Right lobe of liver (tissue), 6 donors: ENCODE measurements at regions not wholly inside any gene's neighbourhood (a gene's known extent, or its start where the extent isn't known, plus 50 kb on each side); places are given as distances from the start of the nearest gene placed in this dataset.

ENCODE experiments used
- ATAC-seq, 4 donors: fragments of 200-7000 bp; cut with Tn5 transposase; one replicate each; pipeline ENCODE4 v1.9.1; 2020; ENCODE audit warnings: mild to moderate bottlenecking in 4 of 4, moderate library complexity in 4 of 4
- DNase-seq, 3 donors: peaks; one replicate each; pipeline ENCODE4 v3.0.0-alpha.2; 2020
- H3K27ac ChIP-seq, 3 donors: fragments of 200-600 bp; one replicate each; pipeline ENCODE4 v1.8.0; 2022
- H3K27me3 ChIP-seq, 2 donors: fragments of 200-600 bp; one replicate each; pipeline ENCODE4 v1.8.0; 2022
- H3K36me3 ChIP-seq, 4 donors: fragments of 200-600 bp; sonication (generic) in 1 of 4; one replicate each; pipeline versions ENCODE4 v1.5.1 to v1.8.0; 2017 to 2022; ENCODE audit warnings: control low read depth in 1 of 4
- H3K4me1 ChIP-seq, 4 donors: fragments of 200-600 bp; sonication (generic) in 1 of 4; one replicate each; pipeline versions ENCODE4 v1.5.1 to v1.8.0; 2017 to 2022; ENCODE audit warnings: control low read depth in 1 of 4
- H3K4me3 ChIP-seq, 3 donors: fragments of 200-600 bp; one replicate each; pipeline ENCODE4 v1.8.0; 2022
- H3K9me3 ChIP-seq, 4 donors: fragments of 200-600 bp; sonication (generic) in 1 of 4; one replicate each; pipeline versions ENCODE4 v1.5.1 to v1.8.0; 2017 to 2022; ENCODE audit warnings: control low read depth in 1 of 4
- POLR2A ChIP-seq: fragments of 450-650 bp; IDR thresholded peaks from one replicate; pipeline ENCODE4 v1.6.1; 2017; ENCODE audit warnings: antibody characterized with exemption, mild to moderate bottlenecking
- WGBS: methylation state at CpG from one replicate; pipeline ENCODE4 v1.1.6; 2018; ENCODE audit warnings: low coverage, low lambda C conversion rate; ENCODE audit not compliant: insufficient coverage; ENCODE audit errors: missing lambda C conversion rate; 5-methylcytosine and 5-hydroxymethylcytosine counted together
- intact Hi-C, 2 donors: fragments of 100-400 bp; cut with DNase I; formaldehyde crosslinking; loops; one replicate each; pipeline versions ENCODE4 v1.11.2 to v1.14.1; 2022
- TF ChIP-seq, protein P1 (sequence below), 4 donors: fragments of 200-600 bp in 3 of 4; fragments of 450-650 bp in 1 of 4; IDR thresholded peaks; one replicate each; pipeline versions ENCODE4 v1.5.1 to v1.8.0; 2016 to 2022; ENCODE audit warnings: antibody characterized with exemption in 4 of 4, mild to moderate bottlenecking in 2 of 4
- donor health status: DM: no; HTN: yes; CAD: no.
- donor health status: DM: no; HTN: no; CAD: no.
- donor health status: DM: no; HTN: no; CAD: no.
- donor health status: DM: no; HTN: yes; CAD: no.
- donor health status: DM: no; HTN: yes; CAD: no.

DNA sequence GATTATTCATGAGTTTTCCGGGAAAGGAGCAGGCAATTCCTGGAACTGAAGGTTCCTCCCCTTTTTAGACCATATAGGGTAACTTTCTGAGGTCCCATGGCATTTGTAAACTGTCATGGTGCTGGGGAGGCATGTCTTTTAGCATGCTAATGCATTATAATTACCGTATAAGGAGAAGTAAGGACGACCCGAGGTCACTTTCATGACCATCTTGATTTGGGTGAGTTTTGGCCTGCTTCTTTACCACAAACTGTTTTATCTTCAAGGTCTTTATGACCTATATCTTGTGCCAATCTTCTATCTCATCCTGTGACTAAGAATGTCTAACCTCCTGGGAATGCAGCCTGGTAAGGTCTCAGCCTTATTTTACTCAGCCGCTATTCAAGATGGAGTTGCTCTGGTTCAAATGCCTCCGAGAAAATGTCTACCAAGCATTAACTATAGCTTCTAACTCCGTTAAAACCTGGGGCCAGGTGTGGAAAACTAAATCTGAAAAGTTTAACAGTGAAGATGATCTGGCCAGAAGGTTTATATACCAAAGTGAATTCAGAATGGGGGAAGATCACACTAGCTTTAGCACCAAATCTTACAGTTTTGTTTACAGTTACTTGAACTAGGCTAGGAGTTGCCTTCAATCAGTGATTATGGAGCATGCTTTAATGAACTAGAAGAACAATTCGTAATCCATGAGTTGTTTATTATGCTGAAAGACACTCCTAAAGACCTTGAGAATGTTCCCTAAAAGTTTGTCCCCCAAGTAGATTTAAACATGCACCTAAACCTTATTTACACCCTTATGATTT lies 80.0 kb upstream of the TOP1 start:
- TF ChIP-seq, protein P1, sequence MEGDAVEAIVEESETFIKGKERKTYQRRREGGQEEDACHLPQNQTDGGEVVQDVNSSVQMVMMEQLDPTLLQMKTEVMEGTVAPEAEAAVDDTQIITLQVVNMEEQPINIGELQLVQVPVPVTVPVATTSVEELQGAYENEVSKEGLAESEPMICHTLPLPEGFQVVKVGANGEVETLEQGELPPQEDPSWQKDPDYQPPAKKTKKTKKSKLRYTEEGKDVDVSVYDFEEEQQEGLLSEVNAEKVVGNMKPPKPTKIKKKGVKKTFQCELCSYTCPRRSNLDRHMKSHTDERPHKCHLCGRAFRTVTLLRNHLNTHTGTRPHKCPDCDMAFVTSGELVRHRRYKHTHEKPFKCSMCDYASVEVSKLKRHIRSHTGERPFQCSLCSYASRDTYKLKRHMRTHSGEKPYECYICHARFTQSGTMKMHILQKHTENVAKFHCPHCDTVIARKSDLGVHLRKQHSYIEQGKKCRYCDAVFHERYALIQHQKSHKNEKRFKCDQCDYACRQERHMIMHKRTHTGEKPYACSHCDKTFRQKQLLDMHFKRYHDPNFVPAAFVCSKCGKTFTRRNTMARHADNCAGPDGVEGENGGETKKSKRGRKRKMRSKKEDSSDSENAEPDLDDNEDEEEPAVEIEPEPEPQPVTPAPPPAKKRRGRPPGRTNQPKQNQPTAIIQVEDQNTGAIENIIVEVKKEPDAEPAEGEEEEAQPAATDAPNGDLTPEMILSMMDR (IDR thresholded peaks at IDR 0.05), result no peak
- no peak for TF ChIP-seq POLR2A
- H3K9me3 ChIP-seq, result no peaks in the 10 kb centered on the region
- H3K27ac ChIP-seq, result no peak overlapping the region
- ATAC-seq (no peak), DNase-seq (no peak)
- no peaks in the 10 kb centered on the region for H3K27me3 ChIP-seq
- H3K4me3 ChIP-seq, result no peak overlapping the region
- no peaks in the 10 kb centered on the region for H3K4me1 ChIP-seq
- 62% methylated on average over 5 of the region's 8 CpGs for WGBS
- no peaks in the 10 kb centered on the region for H3K36me3 ChIP-seq
- intact Hi-C loops, result no loop called here

- DNase-seq, result no peak
- no peaks in the 10 kb centered on the region for H3K9me3 ChIP-seq
- H3K4me3 ChIP-seq, result no peak overlapping the region
- H3K27ac ChIP-seq, result no peak overlapping the region
- H3K36me3 ChIP-seq, result no peaks in the 10 kb centered on the region
- ATAC-seq, result no peak
- no peak for TF ChIP-seq POLR2A
- TF ChIP-seq, protein P1 (IDR thresholded peaks at IDR 0.05), result no peak
- no peaks in the 10 kb centered on the region for H3K4me1 ChIP-seq
- WGBS, result 53% methylated on average over 2 of the region's 2 CpGs
- H3K27me3 ChIP-seq, result no peaks in the 10 kb centered on the region
- intact Hi-C loops, result no loop called here
Observed at GRCh38 chr20:40949346-40949745, 79.3 kb upstream of the TOP1 start.

GRCh38 chr20:40952136-40952535 lies 76.5 kb upstream of the TOP1 start:
- intact Hi-C loops, result loop anchor here in 1 of 2 donors (10.0 kb wide), 1 partner anchor 207 kb away; no protein-coding TSS in a partner anchor
- no peaks in the 10 kb centered on the region for H3K27me3 ChIP-seq
- DNase-seq, result no peak
- no peak overlapping the region for H3K27ac ChIP-seq
- H3K4me3 ChIP-seq, result no peak overlapping the region
- no peak for ATAC-seq
- WGBS, result 56% methylated on average over 9 of the region's 9 CpGs
- TF ChIP-seq, protein P1 (IDR thresholded peaks at IDR 0.05), result no peak
- TF ChIP-seq POLR2A, result no peak
- H3K4me1 ChIP-seq, result no peaks in the 10 kb centered on the region
- H3K9me3 ChIP-seq, result no peaks in the 10 kb centered on the region
- no peaks in the 10 kb centered on the region for H3K36me3 ChIP-seq

GRCh38 chr20:40953416-40953815 lies 75.2 kb upstream of the TOP1 start:
- H3K4me3 ChIP-seq, result no peak overlapping the region
- no peak for DNase-seq
- no peaks in the 10 kb centered on the region for H3K4me1 ChIP-seq
- WGBS, result 75% methylated on average over 2 of the region's 2 CpGs
- no peak overlapping the region for H3K27ac ChIP-seq
- H3K36me3 ChIP-seq, result no peaks in the 10 kb centered on the region
- H3K27me3 ChIP-seq, result no peaks in the 10 kb centered on the region
- ATAC-seq, result no peak
- no peaks in the 10 kb centered on the region for H3K9me3 ChIP-seq
- intact Hi-C loops, result loop anchor here in 1 of 2 donors (10.0 kb wide), 1 partner anchor 209 kb away; no protein-coding TSS in a partner anchor
- TF ChIP-seq, protein P1 (IDR thresholded peaks at IDR 0.05), result no peak
- TF ChIP-seq POLR2A, result no peak
